Tibial artery (tissue), 4 donors: ENCODE measurements at regions not wholly inside any gene's neighbourhood (a gene's known extent, or its start where the extent isn't known, plus 50 kb on each side); places are given as distances from the start of the nearest gene placed in this dataset.

ENCODE experiments used
- DNase-seq, 2 donors: peaks; one replicate each; pipeline ENCODE4 v3.0.0-alpha.2; 2019
- H3K27ac ChIP-seq, 2 donors: fragments of 200-600 bp; sonication (generic) in 1 of 2; 1 replicate in 1 of 2; 2 replicates in 1 of 2; pipeline ENCODE4 v1.5.1; 2018 to 2019; ENCODE audit warnings: mild to moderate bottlenecking in 1 of 2
- H3K27me3 ChIP-seq, 2 donors: fragments of 200-600 bp; sonication (generic) in 1 of 2; one replicate each; pipeline versions ENCODE4 v1.5.1 to v1.6.0; 2016 to 2019
- H3K36me3 ChIP-seq, 3 donors: fragments of 200-600 bp; sonication (generic) in 2 of 3; one replicate each; pipeline ENCODE4 v1.5.1; 2016 to 2019; ENCODE audit warnings: mild to moderate bottlenecking in 2 of 3
- H3K4me1 ChIP-seq, 4 donors: fragments of 200-600 bp; sonication (generic) in 2 of 4; 1 replicate in 3 of 4; 2 replicates in 1 of 4; pipeline ENCODE4 v1.5.1; 2016 to 2019
- H3K4me3 ChIP-seq, 2 donors: fragments of 200-600 bp; sonication (generic) in 1 of 2; 1 replicate in 1 of 2; 2 replicates in 1 of 2; pipeline ENCODE4 v1.5.1; 2018 to 2019; ENCODE audit warnings: mild to moderate bottlenecking in 2 of 2
- H3K9me3 ChIP-seq, 3 donors: fragments of 200-600 bp; sonication (generic) in 1 of 3; one replicate each; pipeline ENCODE4 v1.5.1; 2016 to 2019
- CTCF ChIP-seq, 2 experiments: fragments of 200-600 bp in 1 of 2; fragments of 450-650 bp in 1 of 2; IDR thresholded peaks; one replicate each; pipeline ENCODE4 v1.5.1; 2017 to 2019; ENCODE audit warnings: antibody characterized with exemption in 2 of 2, mild to moderate bottlenecking in 1 of 2, moderate library complexity in 1 of 2
- intact Hi-C: fragments of 100-400 bp; cut with DNase I; formaldehyde crosslinking; loops from one replicate; pipeline ENCODE4 v1.15.0; 2023; ENCODE audit warnings: low total_unique reads

GRCh38 chr4:27087306-27088045, 226.8 kb downstream of the STIM2 start:
- Histone ChIP-seq H3K27me3 (peaks cover 0 to 52% of the 10 kb centered on the region in 2 donors), H3K9me3 (no peaks in the 10 kb centered on the region), H3K4me3 (no peak overlapping the region), H3K4me1 (peaks cover 0 to 10% (median 2%) of the 10 kb centered on the region in 4 donors), H3K27ac (no peak overlapping the region), H3K36me3 (no peaks in the 10 kb centered on the region)
- DNase-seq, result no peak
- intact Hi-C loops, result no loop called here
- TF ChIP-seq CTCF (IDR thresholded peaks at IDR 0.05), result no peak

GRCh38 chr4:27088491-27088890, 227.8 kb downstream of the STIM2 start:
- intact Hi-C loops, result no loop called here
- no peaks in the 10 kb centered on the region for H3K9me3 ChIP-seq
- no peak overlapping the region for H3K27ac ChIP-seq
- H3K27me3 ChIP-seq, result peaks cover 0 to 49% of the 10 kb centered on the region in 2 donors
- peaks cover 0 to 10% (median 2%) of the 10 kb centered on the region in 4 donors for H3K4me1 ChIP-seq
- H3K4me3 ChIP-seq, result no peak overlapping the region
- H3K36me3 ChIP-seq, result no peaks in the 10 kb centered on the region
- DNase-seq, result no peak
- TF ChIP-seq CTCF (IDR thresholded peaks at IDR 0.05), result no peak

GRCh38 chr4:27089186-27089585, 228.5 kb downstream of the STIM2 start:
- Histone ChIP-seq H3K4me3 (no peak overlapping the region), H3K36me3 (no peaks in the 10 kb centered on the region), H3K4me1 (peaks cover 0 to 10% (median 2%) of the 10 kb centered on the region in 4 donors), H3K27ac (no peak overlapping the region), H3K9me3 (no peaks in the 10 kb centered on the region), H3K27me3 (peaks cover 0 to 49% of the 10 kb centered on the region in 2 donors)
- no peak for DNase-seq
- intact Hi-C loops, result no loop called here
- no peak for TF ChIP-seq CTCF (IDR thresholded peaks at IDR 0.05)

GRCh38 chr4:27090406-27090805, 229.8 kb downstream of the STIM2 start:
- intact Hi-C loops, result no loop called here
- TF ChIP-seq CTCF (IDR thresholded peaks at IDR 0.05), result no peak
- no peaks in the 10 kb centered on the region for H3K36me3 ChIP-seq
- peak in 1 of 2 donors; percentile 10 for DNase-seq
- peaks cover 0 to under 1% (median under 1%) of the 10 kb centered on the region in 4 donors for H3K4me1 ChIP-seq
- peaks cover 0 to 42% of the 10 kb centered on the region in 2 donors for H3K27me3 ChIP-seq
- no peaks in the 10 kb centered on the region for H3K9me3 ChIP-seq
- H3K4me3 ChIP-seq, result no peak overlapping the region
- H3K27ac ChIP-seq, result no peak overlapping the region

GRCh38 chr4:27094224-27094623, 233.6 kb downstream of the STIM2 start:
- H3K27ac ChIP-seq, result no peak overlapping the region
- intact Hi-C loops, result no loop called here
- H3K36me3 ChIP-seq, result no peaks in the 10 kb centered on the region
- H3K4me3 ChIP-seq, result no peak overlapping the region
- DNase-seq, result peak in 1 of 2 donors; percentile 24
- H3K27me3 ChIP-seq, result peaks cover 0 to 22% of the 10 kb centered on the region in 2 donors
- H3K9me3 ChIP-seq, result no peaks in the 10 kb centered on the region
- H3K4me1 ChIP-seq, result no peaks in the 10 kb centered on the region
- no peak for TF ChIP-seq CTCF (IDR thresholded peaks at IDR 0.05)
